ENCODE measurements at regions not wholly inside any gene's neighbourhood (a gene's known extent, or its start where the extent isn't known, plus 50 kb on each side); places are given as distances from the start of the nearest gene placed in this dataset.
"Not testable (repeated sequence)": the region's sequence is repeated elsewhere in the genome, so short reads cannot be mapped to it uniquely, and the experiment has no call there.

GRCh38 chr20:22821796-22822195 lies 213.3 kb upstream of the SSTR4 start:
- no peak for DNase-seq

- no peak for DNase-seq
These were observed 212.0 kb upstream of the SSTR4 start for GRCh38 chr20:22823119-22823518.

- DNase-seq, result no peak
These were observed 211.0 kb upstream of the SSTR4 start for GRCh38 chr20:22824077-22824476.

DNA sequence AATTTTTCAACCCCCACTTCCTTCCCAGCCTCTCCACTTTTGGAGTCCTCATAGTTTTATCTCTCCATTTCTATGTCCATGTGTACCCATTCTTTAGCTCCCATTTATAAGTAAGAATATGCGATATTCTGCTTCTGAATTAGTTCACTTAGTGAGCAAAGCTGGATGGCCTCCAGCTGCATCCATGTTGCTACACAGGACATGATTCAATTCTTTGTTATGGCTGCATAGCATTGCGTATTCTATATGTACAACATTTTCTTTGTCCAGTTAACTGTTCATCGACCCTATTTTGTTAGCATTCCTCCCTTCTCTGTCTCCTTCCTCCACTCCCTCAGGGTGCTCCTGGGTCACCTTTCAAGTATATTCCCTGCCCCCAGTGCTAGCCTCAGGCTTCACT lies 210.0 kb upstream of the SSTR4 start:
- no peak for DNase-seq

DNA sequence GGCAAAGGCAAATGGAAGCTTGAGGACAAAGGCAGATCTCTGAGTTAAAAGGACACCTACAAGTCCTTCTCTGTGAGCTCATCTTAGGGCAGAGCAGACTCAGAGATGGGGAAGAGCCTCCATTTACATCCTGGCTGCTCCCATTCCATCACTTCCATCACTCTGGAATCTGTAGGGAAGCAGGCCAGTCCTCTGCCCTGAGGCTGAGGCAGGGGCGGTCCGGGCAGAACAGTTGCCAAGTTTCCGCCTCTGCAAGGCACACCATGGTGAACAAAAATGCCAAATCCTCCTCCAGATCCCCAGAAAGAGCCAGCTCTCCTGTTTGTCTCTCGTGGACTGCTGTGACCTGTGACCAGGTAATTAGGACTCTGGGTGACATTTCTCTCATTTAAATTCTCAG lies 209.6 kb upstream of the SSTR4 start:
- DNase-seq, result no peak

GRCh38 chr20:22826306-22827230 lies 208.5 kb upstream of the SSTR4 start:
- no peak for DNase-seq

GRCh38 chr20:22827916-22828315 lies 207.2 kb upstream of the SSTR4 start:
- no peak for DNase-seq

GRCh38 chr20:22829356-22829755 lies 205.8 kb upstream of the SSTR4 start:
- no peak for DNase-seq

DNA sequence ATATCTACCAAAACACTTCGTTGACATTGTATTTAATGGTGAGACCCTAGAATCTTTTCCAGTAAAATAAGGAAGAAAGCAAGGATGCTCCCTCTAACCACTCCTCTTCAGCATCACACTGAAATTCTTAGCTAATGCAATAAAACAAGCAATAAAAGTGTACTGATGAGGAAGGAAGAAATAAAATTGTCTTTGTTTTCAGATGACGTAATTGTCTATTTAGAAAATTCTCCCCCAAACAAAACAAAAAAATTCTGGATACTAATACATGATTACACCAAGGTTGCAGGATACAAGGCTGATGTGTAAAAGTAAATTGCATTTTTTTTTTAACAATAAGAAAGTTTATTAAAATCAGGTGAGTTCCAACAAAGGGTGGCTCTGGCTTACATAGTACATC lies 205.0 kb upstream of the SSTR4 start:
- DNase-seq, result no peak

GRCh38 chr20:22830715-22831114 lies 204.4 kb upstream of the SSTR4 start:
- DNase-seq, result not testable (repeated sequence)

GRCh38 chr20:22833851-22834250 lies 201.3 kb upstream of the SSTR4 start:
- DNase-seq, result no peak

DNA sequence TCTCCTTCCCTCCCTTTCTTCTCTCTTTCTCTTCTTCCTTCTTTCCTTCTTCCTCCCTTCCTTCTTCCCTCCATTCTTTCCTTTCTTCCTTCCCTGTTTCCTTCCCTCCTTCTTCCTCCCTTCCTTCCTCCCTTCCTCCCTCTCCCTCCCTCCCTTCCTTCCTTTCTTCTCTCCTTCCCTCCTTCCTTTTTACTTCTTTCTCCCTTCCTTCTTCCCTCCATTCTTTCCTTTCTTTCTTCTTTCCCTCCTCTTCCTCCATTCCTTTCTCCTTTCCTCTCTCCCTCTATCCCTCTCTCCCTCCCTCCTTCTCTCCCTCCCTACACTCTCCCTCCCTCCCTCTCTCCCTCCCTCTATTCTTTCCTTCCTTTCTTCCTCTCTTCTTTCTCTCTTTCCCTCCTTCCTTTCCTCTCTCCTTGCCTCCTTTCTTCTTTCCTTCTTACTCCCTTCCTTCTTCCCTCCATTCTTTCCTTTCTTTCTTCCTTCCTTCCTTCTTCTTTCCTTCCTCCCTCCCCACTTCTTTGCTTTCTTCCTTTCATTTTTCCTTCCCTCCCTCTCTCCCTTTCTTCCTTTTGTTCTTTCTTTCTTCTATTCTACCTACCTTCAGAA lies 200.4 kb upstream of the SSTR4 start:
- DNase-seq, result no peak

- DNase-seq, result no peak
These were observed 198.9 kb upstream of the SSTR4 start for GRCh38 chr20:22836211-22836610.

- DNase-seq, result no peak
These were observed 198.2 kb upstream of the SSTR4 start for GRCh38 chr20:22836877-22837276.

GRCh38 chr20:22838001-22838400 lies 197.1 kb upstream of the SSTR4 start:
- no peak for DNase-seq

DNA sequence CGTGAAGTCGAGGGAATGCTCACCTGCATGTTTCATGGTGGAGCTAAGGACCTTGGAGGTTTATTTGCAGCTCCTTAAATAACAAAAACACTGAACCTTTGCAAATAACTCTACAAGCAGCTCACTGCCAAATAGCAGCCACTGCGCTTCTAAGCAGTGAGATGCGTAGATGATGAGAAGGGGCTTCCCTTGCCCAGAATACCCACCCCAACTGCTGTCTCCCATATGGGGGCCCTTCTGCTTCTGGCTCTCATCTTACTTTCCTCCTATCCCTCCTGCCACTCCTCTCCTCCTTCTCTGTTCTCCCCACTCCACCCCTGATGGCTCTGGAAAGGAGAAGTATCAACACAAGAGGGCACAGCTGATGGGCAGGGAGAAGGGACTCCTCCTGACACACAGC lies 193.3 kb upstream of the SSTR4 start:
- DNase-seq, result no peak

DNA sequence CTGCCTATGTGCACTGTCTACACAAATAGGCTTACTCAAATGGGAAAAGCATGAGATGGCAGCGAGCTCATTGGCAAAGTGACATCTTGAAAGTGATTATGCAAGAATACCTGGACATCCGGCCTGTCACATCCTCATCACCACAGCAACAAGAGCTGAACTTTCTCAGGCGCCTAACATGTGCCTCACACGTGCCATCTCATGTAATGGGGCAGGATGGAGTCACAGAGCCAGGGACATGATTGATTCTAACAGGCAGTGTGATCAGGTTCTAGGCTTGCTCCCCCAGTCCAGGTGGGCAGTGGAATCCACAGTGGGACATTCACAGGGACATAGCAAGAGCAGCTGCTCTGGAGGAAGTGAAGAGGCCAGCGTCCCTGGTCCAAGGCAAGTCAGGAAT lies 192.3 kb upstream of the SSTR4 start:
- no peak for DNase-seq

GRCh38 chr20:22844959-22845358 lies 190.2 kb upstream of the SSTR4 start:
- DNase-seq, result no peak

DNA sequence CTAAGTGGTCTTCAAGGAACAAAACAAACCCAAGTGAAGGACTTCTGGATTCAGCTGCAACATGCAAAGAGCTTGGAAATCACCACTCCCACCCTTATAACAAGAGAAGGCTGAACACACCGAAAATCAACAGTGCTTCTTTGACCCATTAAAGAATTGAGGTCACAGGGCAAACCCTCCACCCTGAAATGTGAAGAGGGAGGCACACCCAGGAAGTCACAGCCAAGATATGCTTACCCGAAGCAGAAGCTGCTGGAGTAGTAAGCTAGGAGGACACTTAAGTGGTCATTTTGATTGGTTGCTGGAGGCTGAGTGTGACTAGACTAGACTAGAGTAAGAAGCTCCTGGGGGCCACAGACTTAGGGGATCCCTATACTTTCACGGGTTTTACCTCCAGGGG lies 188.2 kb upstream of the SSTR4 start:
- DNase-seq, result no peak

DNA sequence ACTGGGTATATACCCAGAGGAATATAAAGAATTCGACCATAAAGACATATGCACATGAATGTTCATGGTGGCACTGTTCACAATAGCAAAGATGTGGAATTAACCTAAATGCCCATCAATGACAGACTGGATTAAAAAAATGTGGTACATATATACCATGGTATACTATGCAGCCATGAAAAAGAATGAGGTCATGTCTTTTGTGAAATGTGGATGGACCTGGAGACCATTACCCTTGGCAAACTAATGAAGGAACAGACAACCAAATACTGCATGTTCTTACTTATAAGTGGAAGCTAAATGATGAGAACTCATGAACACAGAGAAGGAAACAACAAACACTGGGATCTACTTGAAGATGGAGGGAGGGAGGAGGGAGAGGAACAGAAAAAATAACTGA lies 186.7 kb upstream of the SSTR4 start:
- DNase-seq, result no peak

- not testable (repeated sequence) for DNase-seq
These were observed 183.3 kb upstream of the SSTR4 start for GRCh38 chr20:22851679-22852346.

- no peak for DNase-seq
These were observed 173.7 kb upstream of the SSTR4 start for GRCh38 chr20:22861231-22861980.

GRCh38 chr20:22861990-22862389 lies 173.1 kb upstream of the SSTR4 start:
- no peak for DNase-seq
